ENCODE measurements at regions not wholly inside any gene's neighbourhood (a gene's known extent, or its start where the extent isn't known, plus 50 kb on each side); places are given as distances from the start of the nearest gene placed in this dataset.

DNA sequence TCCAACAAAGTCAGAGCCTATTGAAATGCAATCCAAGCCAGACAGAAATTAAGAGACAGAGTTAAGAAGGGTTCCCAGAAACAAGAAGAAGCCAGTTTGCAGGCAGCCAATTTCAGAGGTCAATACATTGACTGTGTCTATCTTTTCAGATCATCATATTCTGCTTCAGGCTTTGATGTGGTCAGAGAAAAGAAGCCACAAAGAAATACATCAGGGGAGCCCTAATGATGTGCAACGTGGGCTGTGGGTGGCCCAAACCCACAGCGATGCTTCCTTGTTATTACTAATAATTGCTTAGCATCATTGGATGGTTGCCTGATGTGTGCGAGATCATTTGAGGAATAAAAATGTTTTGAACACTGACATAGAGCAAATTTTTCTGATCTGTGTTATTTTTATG is 99.0 kb upstream of the DUSP21 start:
- no peaks in the 10 kb centered on the region for H3K9me1 ChIP-seq (replicated peaks; ENCODE audit: control insufficient read depth, extremely low read depth, insufficient read depth, low read length)
- H2AFZ ChIP-seq (ENCODE audit: low read depth, low read length): no peak overlapping the region
- H3K36me3 ChIP-seq (ENCODE audit: control insufficient read depth in 2 of 2, extremely low read depth in 1 of 2, insufficient read depth in 2 of 2, low read length in 2 of 2): no peaks in the 10 kb centered on the region
- H3K4me1 ChIP-seq (ENCODE audit: control insufficient read depth, extremely low read depth, insufficient read depth, low read length): no peaks in the 10 kb centered on the region
- dilution Hi-C loops (cut with MboI; ENCODE audit: extremely low pct_ligation_motif_present, low sequenced_read_pairs) (no loop called here), intact Hi-C loops (cut with micrococcal nuclease) (no loop called here)
- H3K79me2 ChIP-seq (ENCODE audit: control insufficient read depth, insufficient read depth, low read length): no peaks in the 10 kb centered on the region
- H3K4me2 ChIP-seq (ENCODE audit: insufficient read depth, low read length): no peak overlapping the region
- no peak overlapping the region for H3K9ac ChIP-seq (replicated peaks; ENCODE audit: extremely low read depth, insufficient read depth, low read length)
- DNase-seq (ENCODE audit: low read depth, low spot score): no peak
- H3K9me3 ChIP-seq (replicated peaks; ENCODE audit: control insufficient read depth, insufficient read depth, low read length): no peaks in the 10 kb centered on the region
- BruUV-seq (replicated peaks): no TSS peak
- no peaks in the 10 kb centered on the region for H4K20me1 ChIP-seq (replicated peaks; ENCODE audit: control insufficient read depth, extremely low read depth, insufficient read depth, low read length)
- H3K27ac ChIP-seq (ENCODE audit: insufficient read depth, low read depth, low read length): no peak overlapping the region
- no peak for TF ChIP-seq POLR2A (IDR thresholded peaks at IDR 0.05; ENCODE audit: low read depth, low read length)
- no peak for TF ChIP-seq MYC (IDR thresholded peaks at IDR 0.05; ENCODE audit: low read depth, low read length)
- no peak for TF ChIP-seq JUN (IDR thresholded peaks at IDR 0.05; ENCODE audit: borderline replicate concordance, insufficient read depth, insufficient read length, low read depth)
- TF ChIP-seq, protein P1, sequence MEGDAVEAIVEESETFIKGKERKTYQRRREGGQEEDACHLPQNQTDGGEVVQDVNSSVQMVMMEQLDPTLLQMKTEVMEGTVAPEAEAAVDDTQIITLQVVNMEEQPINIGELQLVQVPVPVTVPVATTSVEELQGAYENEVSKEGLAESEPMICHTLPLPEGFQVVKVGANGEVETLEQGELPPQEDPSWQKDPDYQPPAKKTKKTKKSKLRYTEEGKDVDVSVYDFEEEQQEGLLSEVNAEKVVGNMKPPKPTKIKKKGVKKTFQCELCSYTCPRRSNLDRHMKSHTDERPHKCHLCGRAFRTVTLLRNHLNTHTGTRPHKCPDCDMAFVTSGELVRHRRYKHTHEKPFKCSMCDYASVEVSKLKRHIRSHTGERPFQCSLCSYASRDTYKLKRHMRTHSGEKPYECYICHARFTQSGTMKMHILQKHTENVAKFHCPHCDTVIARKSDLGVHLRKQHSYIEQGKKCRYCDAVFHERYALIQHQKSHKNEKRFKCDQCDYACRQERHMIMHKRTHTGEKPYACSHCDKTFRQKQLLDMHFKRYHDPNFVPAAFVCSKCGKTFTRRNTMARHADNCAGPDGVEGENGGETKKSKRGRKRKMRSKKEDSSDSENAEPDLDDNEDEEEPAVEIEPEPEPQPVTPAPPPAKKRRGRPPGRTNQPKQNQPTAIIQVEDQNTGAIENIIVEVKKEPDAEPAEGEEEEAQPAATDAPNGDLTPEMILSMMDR (IDR thresholded peaks at IDR 0.05; ENCODE audit: extremely low read depth in 1 of 2, insufficient read depth in 1 of 2, low read depth in 1 of 2, low read length in 2 of 2): no peak
- no peak for TF ChIP-seq POLR2AphosphoS5 (IDR thresholded peaks at IDR 0.05; ENCODE audit: insufficient read depth, low read depth, low read length)
- no peak for TF ChIP-seq EZH2 (IDR thresholded peaks at IDR 0.05; ENCODE audit: borderline replicate concordance, low read depth, low read length, severe bottlenecking)
- TF ChIP-seq, protein P2, sequence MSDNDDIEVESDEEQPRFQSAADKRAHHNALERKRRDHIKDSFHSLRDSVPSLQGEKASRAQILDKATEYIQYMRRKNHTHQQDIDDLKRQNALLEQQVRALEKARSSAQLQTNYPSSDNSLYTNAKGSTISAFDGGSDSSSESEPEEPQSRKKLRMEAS (IDR thresholded peaks at IDR 0.05; ENCODE audit: insufficient read depth, insufficient read length): no peak
- TF ChIP-seq GATA2 (IDR thresholded peaks at IDR 0.05; ENCODE audit: insufficient read depth, insufficient read length, low read depth, low read length): no peak
- no peak for TF ChIP-seq FOS (IDR thresholded peaks at IDR 0.05; ENCODE audit: borderline replicate concordance, insufficient read depth, low read length)
- H3K4me3 ChIP-seq (replicated peaks in 1 of 3; ENCODE audit: insufficient read depth in 1 of 3, low read depth in 1 of 3, low read length in 3 of 3): no peak overlapping the region
- no peaks in the 10 kb centered on the region for H3K27me3 ChIP-seq (ENCODE audit: control insufficient read depth in 2 of 2, insufficient read depth in 2 of 2, low read length in 2 of 2)
- ChIA-PET CTCF (no interaction called here), POLR2A (no interaction called here)
- no peak for FAIRE-seq
